GM12878 (cell line): ENCODE measurements at regions not wholly inside any gene's neighbourhood (a gene's known extent, or its start where the extent isn't known, plus 50 kb on each side); places are given as distances from the start of the nearest gene placed in this dataset.

Source experiments
- ATAC-seq: fragments of 200-7000 bp; cut with Tn5 transposase; 3 replicates; pipeline ENCODE4 v1.9.1; 2020; ENCODE audit warnings: mild to moderate bottlenecking, moderate library complexity
- BruUV-seq: library from RNA; stranded (reverse); fragments of 400-500 nt; replicated peaks from 2 replicates; lab custom pipeline; 2021; lab: Mats Ljungman, UMichigan
- CTCF ChIA-PET: fragments of 300-600 bp; sonication (Branson Sonifier 250); formaldehyde crosslinking; extraction: SDS; loops from one replicate; lab custom pipeline; 2021; ENCODE audit warnings: inconsistent platforms; lab: Yijun Ruan, JAX
- POLR2A ChIA-PET: fragments of 350-600 bp; formaldehyde crosslinking; extraction: SDS; loops from one replicate; lab custom pipeline; 2021; ENCODE audit warnings: inconsistent platforms; lab: Charles Lee
- RAD21 ChIA-PET: fragments of 300-600 bp; sonication (Branson Sonifier 250); formaldehyde crosslinking; loops from one replicate; lab custom pipeline; 2023; ENCODE audit warnings: antibody characterized with exemption; ENCODE audit not compliant: unreplicated experiment; lab: Charles Lee
- SMC1A ChIA-PET: fragments of 300-600 bp; sonication (Branson Sonifier 250); formaldehyde crosslinking; loops from one replicate; lab custom pipeline; 2023; ENCODE audit not compliant: unreplicated experiment, uncharacterized antibody; lab: Charles Lee
- DNase-seq: peaks from one replicate; pipeline ENCODE4 v3.0.0-alpha.2; 2011; ENCODE audit warnings: low read depth, low spot score
- FAIRE-seq: peaks from 3 replicates; lab custom pipeline; 2011; peaks lifted over from hg19 to GRCh38; lab: Jason Lieb, UNC
- H2AFZ ChIP-seq: 2 replicates; pipeline ENCODE4 v1.6.0; 2011; ENCODE audit warnings: low read depth, low read length, control low read depth; ENCODE audit not compliant: control insufficient read depth
- H3K27ac ChIP-seq: 2 replicates; pipeline ENCODE4 v1.5.1; 2011; ENCODE audit warnings: control low read depth; ENCODE audit not compliant: control insufficient read depth, insufficient read depth
- H3K27me3 ChIP-seq, 2 experiments: replicated peaks in 1 of 2; 2 replicates each; pipeline versions ENCODE4 v1.6.0 to v1.6.1; 2011; ENCODE audit warnings: low read length in 1 of 2; ENCODE audit not compliant: control insufficient read depth in 2 of 2, insufficient read depth in 2 of 2
- H3K36me3 ChIP-seq, 2 experiments: 2 replicates each; pipeline ENCODE4 v1.5.1; 2011; ENCODE audit warnings: low read length in 1 of 2; ENCODE audit not compliant: control insufficient read depth in 2 of 2, insufficient read depth in 2 of 2
- H3K4me1 ChIP-seq: 2 replicates; pipeline ENCODE4 v1.6.1; 2011; ENCODE audit warnings: mild to moderate bottlenecking, low read length, moderate library complexity, mixed read lengths; ENCODE audit not compliant: control insufficient read depth, insufficient read depth
- H3K4me2 ChIP-seq: 2 replicates; pipeline ENCODE4 v1.6.0; 2011; ENCODE audit warnings: control low read depth; ENCODE audit not compliant: control insufficient read depth, insufficient read depth
- H3K4me3 ChIP-seq: fragments of 200-600 bp; sonication (generic); 2 replicates; pipeline ENCODE4 v1.5.1; 2016
- H3K79me2 ChIP-seq: 2 replicates; pipeline ENCODE4 v1.6.0; 2011; ENCODE audit warnings: low read length; ENCODE audit not compliant: control insufficient read depth, insufficient read depth
- H3K9ac ChIP-seq: 2 replicates; pipeline ENCODE4 v1.8.0; 2011; ENCODE audit warnings: low read length, control low read depth, mixed read lengths; ENCODE audit not compliant: control insufficient read depth, insufficient read depth
- H3K9me3 ChIP-seq: replicated peaks from 3 replicates; pipeline ENCODE4 v1.5.1; 2011; ENCODE audit warnings: mild to moderate bottlenecking, low read length; ENCODE audit not compliant: control insufficient read depth, insufficient read depth
- H4K20me1 ChIP-seq: 2 replicates; pipeline ENCODE4 v1.6.0; 2011; ENCODE audit not compliant: control insufficient read depth, insufficient read depth
- ASH2L ChIP-seq: fragments of 300-600, 200-600 bp; sonication (generic); IDR thresholded peaks from 2 replicates; pipeline ENCODE4 v1.6.1; 2017; ENCODE audit warnings: low read depth, mild to moderate bottlenecking, borderline replicate concordance
- CBX3 ChIP-seq: fragments of 200-600 bp; sonication (generic); IDR thresholded peaks from 2 replicates; pipeline ENCODE4 v1.6.1; 2016; ENCODE audit warnings: low read depth, borderline replicate concordance
- MYB ChIP-seq: fragments of 150-350 bp; IDR thresholded peaks from 2 replicates; pipeline ENCODE4 v1.6.1; 2014; ENCODE audit warnings: mild to moderate bottlenecking, low read depth, low read length, borderline replicate concordance
- SMARCA5 ChIP-seq: fragments of 450-650 bp; IDR thresholded peaks from 2 replicates; pipeline ENCODE4 v1.6.1; 2017; ENCODE audit warnings: mild to moderate bottlenecking
- SREBF2 ChIP-seq: IDR thresholded peaks from 2 replicates; pipeline ENCODE4 v1.6.1; 2012; ENCODE audit warnings: mild to moderate bottlenecking, low read length
- STAT3 ChIP-seq: IDR thresholded peaks from 2 replicates; pipeline ENCODE4 v1.6.1; 2011; ENCODE audit warnings: low read depth, low read length, improper control_type of control experiment
- ZNF274 ChIP-seq: IDR thresholded peaks from one replicate; pipeline ENCODE4 v1.8.0; 2011; ENCODE audit not compliant: insufficient read length, insufficient read depth
- WGBS: methylation state at CpG from one replicate; pipeline ENCODE4 v1.1.6; 2016; ENCODE audit warnings: low lambda C conversion rate; ENCODE audit not compliant: insufficient replicate concordance, insufficient coverage; ENCODE audit errors: missing lambda C conversion rate; 5-methylcytosine and 5-hydroxymethylcytosine counted together
- in situ Hi-C: fragments of 300-500 bp; cut with MboI; formaldehyde crosslinking; loops from 9 replicates; pipeline ENCODE4 v1.14.3; 2018; ENCODE audit warnings: mixed read lengths
- intact Hi-C: fragments of 100-400 bp; cut with micrococcal nuclease; formaldehyde crosslinking; loops from one replicate; pipeline ENCODE4 v1.14.2; 2022; ENCODE audit not compliant: unreplicated experiment
- TF ChIP-seq, protein P1 (sequence below): fragments of 450-650 bp; IDR thresholded peaks from 2 replicates; pipeline ENCODE4 v1.6.1; 2018; ENCODE audit warnings: mild to moderate bottlenecking, low read depth, moderate library complexity; ENCODE audit not compliant: partially characterized antibody
- TF ChIP-seq, protein P2 (sequence below): fragments of 450-650 bp; IDR thresholded peaks from 2 replicates; pipeline ENCODE4 v1.6.1; 2017; ENCODE audit warnings: antibody characterized with exemption, mild to moderate bottlenecking, moderate library complexity
- TF ChIP-seq, protein P3 (sequence below): IDR thresholded peaks from 2 replicates; pipeline ENCODE4 v1.6.1; 2012; ENCODE audit warnings: low read length, inconsistent platforms
- TF ChIP-seq, protein P4 (sequence below): IDR thresholded peaks from 2 replicates; pipeline ENCODE4 v1.6.1; 2012; ENCODE audit warnings: low read depth, low read length, improper control_type of control experiment
- TF ChIP-seq, protein P5 (sequence below): fragments of 450-650 bp; formaldehyde crosslinking; IDR thresholded peaks from 2 replicates; pipeline ENCODE4 v1.4.0; 2022; ENCODE audit warnings: mild to moderate bottlenecking, moderate library complexity

DNA sequence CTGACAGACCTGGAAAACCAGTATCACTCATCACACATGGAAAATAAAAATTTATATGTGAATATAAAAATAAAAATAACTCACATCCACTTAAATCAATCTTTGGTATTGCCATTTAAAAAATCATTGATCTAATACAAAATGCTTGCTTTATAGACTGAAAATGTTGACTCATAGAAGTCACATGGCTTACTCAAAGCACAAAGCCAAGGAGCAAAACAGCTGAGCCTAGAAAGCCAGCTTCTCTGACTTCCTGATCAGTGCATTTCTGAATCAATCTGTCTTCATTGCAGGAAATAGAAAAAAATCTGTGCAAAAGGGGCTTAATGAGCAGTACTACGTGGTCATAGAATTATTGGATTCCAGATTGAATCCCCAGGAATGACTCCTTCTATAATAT is 176.9 kb upstream of the HS3ST1 start:
- Histone ChIP-seq H3K9ac (no peak overlapping the region), H2AFZ (no peak overlapping the region), H4K20me1 (no peaks in the 10 kb centered on the region), H3K4me1 (no peaks in the 10 kb centered on the region), H3K27me3 (no peaks in the 10 kb centered on the region; a peak in 1 of 4 replicates), H3K4me2 (no peak overlapping the region), H3K4me3 (no peak overlapping the region), H3K79me2 (no peaks in the 10 kb centered on the region), H3K9me3 (no peaks in the 10 kb centered on the region), H3K36me3 (no peaks in the 10 kb centered on the region), H3K27ac (no peak overlapping the region)
- ChIA-PET RAD21 (no interaction called here), SMC1A (interaction anchor here (1.2 kb wide), 1 partner anchor 12 kb away, joined by 3 read pairs; no protein-coding TSS in a partner anchor), POLR2A (no interaction called here), CTCF (no interaction called here)
- DNase-seq (no peak), FAIRE-seq (no peak), ATAC-seq (no peak)
- 0% methylated on average over 1 of the region's 1 CpG for WGBS
- in situ Hi-C loops, result no loop called here
- intact Hi-C loops, result no loop called here
- no TSS peak for BruUV-seq
- TF ChIP-seq, protein P1, sequence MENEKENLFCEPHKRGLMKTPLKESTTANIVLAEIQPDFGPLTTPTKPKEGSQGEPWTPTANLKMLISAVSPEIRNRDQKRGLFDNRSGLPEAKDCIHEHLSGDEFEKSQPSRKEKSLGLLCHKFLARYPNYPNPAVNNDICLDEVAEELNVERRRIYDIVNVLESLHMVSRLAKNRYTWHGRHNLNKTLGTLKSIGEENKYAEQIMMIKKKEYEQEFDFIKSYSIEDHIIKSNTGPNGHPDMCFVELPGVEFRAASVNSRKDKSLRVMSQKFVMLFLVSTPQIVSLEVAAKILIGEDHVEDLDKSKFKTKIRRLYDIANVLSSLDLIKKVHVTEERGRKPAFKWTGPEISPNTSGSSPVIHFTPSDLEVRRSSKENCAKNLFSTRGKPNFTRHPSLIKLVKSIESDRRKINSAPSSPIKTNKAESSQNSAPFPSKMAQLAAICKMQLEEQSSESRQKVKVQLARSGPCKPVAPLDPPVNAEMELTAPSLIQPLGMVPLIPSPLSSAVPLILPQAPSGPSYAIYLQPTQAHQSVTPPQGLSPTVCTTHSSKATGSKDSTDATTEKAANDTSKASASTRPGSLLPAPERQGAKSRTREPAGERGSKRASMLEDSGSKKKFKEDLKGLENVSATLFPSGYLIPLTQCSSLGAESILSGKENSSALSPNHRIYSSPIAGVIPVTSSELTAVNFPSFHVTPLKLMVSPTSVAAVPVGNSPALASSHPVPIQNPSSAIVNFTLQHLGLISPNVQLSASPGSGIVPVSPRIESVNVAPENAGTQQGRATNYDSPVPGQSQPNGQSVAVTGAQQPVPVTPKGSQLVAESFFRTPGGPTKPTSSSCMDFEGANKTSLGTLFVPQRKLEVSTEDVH, result no peak
- TF ChIP-seq CBX3, result no peak
- TF ChIP-seq, protein P2, sequence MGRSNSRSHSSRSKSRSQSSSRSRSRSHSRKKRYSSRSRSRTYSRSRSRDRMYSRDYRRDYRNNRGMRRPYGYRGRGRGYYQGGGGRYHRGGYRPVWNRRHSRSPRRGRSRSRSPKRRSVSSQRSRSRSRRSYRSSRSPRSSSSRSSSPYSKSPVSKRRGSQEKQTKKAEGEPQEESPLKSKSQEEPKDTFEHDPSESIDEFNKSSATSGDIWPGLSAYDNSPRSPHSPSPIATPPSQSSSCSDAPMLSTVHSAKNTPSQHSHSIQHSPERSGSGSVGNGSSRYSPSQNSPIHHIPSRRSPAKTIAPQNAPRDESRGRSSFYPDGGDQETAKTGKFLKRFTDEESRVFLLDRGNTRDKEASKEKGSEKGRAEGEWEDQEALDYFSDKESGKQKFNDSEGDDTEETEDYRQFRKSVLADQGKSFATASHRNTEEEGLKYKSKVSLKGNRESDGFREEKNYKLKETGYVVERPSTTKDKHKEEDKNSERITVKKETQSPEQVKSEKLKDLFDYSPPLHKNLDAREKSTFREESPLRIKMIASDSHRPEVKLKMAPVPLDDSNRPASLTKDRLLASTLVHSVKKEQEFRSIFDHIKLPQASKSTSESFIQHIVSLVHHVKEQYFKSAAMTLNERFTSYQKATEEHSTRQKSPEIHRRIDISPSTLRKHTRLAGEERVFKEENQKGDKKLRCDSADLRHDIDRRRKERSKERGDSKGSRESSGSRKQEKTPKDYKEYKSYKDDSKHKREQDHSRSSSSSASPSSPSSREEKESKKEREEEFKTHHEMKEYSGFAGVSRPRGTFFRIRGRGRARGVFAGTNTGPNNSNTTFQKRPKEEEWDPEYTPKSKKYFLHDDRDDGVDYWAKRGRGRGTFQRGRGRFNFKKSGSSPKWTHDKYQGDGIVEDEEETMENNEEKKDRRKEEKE, result no peak
- TF ChIP-seq MYB, result no peak
- TF ChIP-seq, protein P3, sequence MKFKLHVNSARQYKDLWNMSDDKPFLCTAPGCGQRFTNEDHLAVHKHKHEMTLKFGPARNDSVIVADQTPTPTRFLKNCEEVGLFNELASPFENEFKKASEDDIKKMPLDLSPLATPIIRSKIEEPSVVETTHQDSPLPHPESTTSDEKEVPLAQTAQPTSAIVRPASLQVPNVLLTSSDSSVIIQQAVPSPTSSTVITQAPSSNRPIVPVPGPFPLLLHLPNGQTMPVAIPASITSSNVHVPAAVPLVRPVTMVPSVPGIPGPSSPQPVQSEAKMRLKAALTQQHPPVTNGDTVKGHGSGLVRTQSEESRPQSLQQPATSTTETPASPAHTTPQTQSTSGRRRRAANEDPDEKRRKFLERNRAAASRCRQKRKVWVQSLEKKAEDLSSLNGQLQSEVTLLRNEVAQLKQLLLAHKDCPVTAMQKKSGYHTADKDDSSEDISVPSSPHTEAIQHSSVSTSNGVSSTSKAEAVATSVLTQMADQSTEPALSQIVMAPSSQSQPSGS, result no peak
- TF ChIP-seq, protein P4, sequence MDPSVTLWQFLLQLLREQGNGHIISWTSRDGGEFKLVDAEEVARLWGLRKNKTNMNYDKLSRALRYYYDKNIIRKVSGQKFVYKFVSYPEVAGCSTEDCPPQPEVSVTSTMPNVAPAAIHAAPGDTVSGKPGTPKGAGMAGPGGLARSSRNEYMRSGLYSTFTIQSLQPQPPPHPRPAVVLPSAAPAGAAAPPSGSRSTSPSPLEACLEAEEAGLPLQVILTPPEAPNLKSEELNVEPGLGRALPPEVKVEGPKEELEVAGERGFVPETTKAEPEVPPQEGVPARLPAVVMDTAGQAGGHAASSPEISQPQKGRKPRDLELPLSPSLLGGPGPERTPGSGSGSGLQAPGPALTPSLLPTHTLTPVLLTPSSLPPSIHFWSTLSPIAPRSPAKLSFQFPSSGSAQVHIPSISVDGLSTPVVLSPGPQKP, result no peak
- TF ChIP-seq SMARCA5, result no peak
- TF ChIP-seq STAT3, result no peak
- TF ChIP-seq, protein P5, sequence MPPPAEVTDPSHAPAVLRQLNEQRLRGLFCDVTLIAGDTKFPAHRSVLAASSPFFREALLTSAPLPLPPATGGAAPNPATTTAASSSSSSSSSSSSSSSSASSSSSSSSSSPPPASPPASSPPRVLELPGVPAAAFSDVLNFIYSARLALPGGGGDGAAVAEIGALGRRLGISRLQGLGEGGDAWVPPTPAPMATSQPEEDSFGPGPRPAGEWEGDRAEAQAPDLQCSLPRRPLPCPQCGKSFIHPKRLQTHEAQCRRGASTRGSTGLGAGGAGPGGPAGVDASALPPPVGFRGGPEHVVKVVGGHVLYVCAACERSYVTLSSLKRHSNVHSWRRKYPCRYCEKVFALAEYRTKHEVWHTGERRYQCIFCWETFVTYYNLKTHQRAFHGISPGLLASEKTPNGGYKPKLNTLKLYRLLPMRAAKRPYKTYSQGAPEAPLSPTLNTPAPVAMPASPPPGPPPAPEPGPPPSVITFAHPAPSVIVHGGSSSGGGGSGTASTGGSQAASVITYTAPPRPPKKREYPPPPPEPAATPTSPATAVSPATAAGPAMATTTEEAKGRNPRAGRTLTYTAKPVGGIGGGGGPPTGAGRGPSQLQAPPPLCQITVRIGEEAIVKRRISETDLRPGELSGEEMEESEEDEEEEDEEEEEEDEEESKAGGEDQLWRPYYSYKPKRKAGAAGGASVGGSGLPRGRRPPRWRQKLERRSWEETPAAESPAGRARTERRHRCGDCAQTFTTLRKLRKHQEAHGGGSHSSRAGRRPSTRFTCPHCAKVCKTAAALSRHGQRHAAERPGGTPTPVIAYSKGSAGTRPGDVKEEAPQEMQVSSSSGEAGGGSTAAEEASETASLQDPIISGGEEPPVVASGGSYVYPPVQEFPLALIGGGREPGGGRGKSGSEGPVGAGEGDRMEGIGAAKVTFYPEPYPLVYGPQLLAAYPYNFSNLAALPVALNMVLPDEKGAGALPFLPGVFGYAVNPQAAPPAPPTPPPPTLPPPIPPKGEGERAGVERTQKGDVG (CRISPR knock-in tag), result no peak
- TF ChIP-seq ASH2L, result no peak
- no peak for TF ChIP-seq SREBF2
- TF ChIP-seq ZNF274, result no peak
